DMS114 treated with DMSO at 0.1 percent for 48 hours (cell line): ENCODE measurements at regions not wholly inside any gene's neighbourhood (a gene's known extent, or its start where the extent isn't known, plus 50 kb on each side); places are given as distances from the start of the nearest gene placed in this dataset.

Experiments used
- DNase-seq: peaks from one replicate; lab custom pipeline; 2025; ENCODE audit not compliant: unreplicated experiment; lab: John Stamatoyannopoulos, UW

DNA sequence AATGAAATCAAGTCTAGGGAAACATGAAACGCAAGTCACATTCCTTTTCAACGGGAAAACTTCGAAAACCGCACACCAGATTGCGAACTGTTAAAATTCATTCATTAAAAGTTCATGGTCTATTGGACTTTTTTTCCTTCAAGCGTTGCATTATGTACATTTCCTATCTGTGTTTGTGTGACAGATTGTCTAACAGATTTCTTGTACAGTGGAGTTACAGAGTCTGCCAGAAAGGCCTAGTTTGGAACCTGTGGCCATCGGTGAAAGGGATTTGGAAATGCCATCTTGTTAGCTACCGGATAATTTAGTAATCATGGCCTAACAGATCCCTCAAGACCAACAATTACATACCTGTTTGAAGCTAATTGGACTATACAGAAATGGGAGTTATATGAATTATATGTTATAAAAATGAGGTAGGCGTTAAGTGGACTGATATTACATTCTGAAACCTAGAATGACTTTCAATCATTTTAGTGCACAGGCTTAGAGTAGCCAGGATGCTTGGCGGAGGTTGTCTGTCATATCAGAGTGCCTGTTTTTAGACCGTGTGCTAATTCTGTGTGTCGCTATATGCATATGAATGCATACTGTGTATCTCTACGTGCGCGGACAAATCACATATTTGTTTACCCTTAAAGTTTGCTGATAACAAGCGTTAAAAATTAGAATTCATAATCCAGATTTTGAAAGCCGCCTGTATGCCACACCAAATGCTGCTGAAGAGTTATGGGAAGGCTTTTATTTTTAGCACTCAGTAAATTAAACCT, 885.4 kb upstream of the RBFOX1 start:
- DNase-seq = no peak

- DNase-seq = no peak
Observed at GRCh38 chr16:6446370-6446769, 886.3 kb upstream of the RBFOX1 start.

DNA sequence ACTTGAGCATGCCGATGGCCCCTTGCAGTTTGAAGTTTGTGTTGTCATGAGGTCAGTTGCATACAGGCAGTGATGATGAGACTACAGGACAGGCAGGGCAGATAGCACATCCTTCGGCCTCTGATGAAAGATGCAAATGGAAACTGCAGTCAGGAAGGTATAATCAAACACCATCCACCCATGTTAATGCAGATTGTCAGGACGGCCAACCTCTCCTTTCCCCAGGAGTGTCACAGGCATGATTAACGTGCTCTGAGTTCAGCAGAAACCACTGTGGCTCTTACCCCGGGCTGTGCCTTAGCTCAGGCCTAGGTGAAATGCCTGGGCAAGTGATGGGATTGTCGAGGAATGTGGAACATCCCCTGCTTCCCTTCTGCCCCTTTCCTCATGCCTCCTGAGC, 893.5 kb upstream of the RBFOX1 start:
- no peak for DNase-seq

- DNase-seq = no peak
Observed at GRCh38 chr16:6428861-6429260, 903.8 kb upstream of the RBFOX1 start.

DNA sequence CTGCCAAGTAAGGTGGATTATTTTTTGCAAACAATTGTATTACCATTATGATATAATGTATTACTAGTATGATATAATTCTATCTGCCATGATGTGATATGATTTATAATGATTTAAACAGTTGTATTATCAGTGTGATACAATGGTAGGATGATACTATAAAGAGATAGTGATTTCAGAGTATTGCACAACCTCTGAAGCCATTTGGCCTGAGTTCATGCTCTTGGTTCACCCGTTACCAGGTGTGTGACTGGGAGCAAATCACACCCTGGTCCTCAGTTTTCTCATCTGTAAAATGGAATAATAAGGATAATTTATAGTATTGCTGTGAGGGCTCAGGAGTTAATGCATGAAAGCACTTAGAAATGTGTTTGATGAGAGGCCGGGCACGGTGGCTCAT, 905.0 kb upstream of the RBFOX1 start:
- DNase-seq = no peak

DNA sequence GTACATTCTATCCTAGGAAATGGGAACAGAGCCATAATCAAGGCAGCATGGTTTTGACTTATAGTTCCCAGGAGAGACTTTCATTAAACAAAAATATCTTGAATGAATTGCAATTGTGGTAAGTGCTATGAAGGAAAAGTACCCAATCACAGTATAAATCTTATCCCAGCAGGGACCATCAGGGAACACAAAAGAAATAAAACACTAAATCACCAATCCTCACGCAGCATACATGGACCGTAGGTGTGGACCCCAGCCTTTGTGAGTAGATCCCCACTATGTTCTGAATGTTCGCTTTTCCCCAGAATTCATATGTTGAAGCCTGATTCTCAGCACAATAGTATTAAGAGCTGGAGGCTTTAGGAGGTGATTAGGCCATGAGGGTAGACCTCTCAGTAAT, 925.0 kb upstream of the RBFOX1 start:
- no peak for DNase-seq

GRCh38 chr16:6406028-6406427, 926.6 kb upstream of the RBFOX1 start:
- DNase-seq = no peak

DNA sequence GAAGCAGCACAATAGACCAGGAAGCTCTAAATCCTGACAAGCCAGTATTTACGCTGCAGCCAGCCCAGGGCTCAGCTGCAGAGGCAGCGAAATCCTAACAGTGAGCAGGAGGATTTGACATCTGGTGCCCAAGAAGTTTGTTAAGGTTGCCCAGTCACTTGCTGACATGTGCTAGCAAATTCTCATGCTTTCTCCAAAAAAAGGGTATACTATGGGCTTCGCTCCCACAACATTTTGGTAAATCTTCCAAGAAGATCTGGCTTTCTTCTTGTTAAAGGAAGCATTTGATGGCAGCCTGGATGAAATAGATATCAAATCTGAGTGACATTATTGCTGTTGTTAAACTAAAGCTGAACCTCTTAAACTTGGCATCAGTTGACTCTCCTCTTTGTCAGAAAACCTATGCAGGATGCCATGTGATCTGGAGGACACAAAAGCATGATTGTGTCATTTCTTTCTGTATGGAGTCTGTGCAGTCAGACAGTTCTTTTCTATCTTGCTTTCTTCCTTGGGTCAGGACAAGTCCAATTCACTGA, 949.7 kb upstream of the RBFOX1 start:
- no peak for DNase-seq

GRCh38 chr16:6381896-6382295, 950.7 kb upstream of the RBFOX1 start:
- DNase-seq = no peak

DNA sequence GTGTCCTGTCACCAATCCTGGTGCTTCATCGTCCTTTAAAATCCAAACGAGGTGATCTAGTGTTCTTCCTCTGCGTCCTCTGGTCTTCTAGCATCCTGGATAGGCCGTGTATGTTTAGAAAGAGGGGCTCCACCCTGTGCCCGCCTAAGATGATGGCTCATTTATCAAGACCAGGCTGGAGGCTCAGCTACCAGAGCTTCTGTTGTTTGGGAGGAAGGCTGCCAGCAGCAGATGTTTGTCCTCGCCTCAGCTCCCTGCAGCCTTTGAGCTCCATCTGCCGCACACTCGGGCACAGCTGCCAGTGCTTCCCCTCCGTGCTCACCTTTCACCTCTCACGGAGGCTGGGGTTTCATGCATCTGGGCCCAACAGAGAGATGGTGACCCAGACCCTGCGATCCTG, 954.7 kb upstream of the RBFOX1 start:
- DNase-seq = no peak

GRCh38 chr16:6375465-6376075, 957.1 kb upstream of the RBFOX1 start:
- no peak for DNase-seq

DNA sequence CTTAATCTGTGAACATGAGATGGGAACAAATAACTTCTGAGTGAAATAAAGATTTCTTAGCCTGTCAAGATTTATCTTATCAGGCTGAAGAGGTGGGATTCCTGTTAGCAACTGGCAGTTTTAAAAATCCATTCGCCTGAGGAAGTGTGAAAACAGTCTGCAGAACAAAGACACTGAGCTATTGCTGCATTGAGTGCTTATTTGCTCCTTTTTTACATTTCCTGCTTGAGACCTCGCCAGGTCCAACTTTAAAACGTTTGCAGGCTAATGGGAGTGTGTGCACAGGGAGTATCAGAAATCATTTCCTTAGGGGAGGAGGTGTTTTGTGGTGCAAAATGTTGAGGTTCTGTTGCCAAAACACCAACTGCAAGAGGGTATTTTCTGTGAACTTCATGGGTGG, 957.8 kb upstream of the RBFOX1 start:
- DNase-seq = no peak

- DNase-seq = no peak
Observed at GRCh38 chr16:6364846-6365245, 967.8 kb upstream of the RBFOX1 start.

GRCh38 chr16:6363896-6364607, 968.6 kb upstream of the RBFOX1 start:
- no peak for DNase-seq

DNA sequence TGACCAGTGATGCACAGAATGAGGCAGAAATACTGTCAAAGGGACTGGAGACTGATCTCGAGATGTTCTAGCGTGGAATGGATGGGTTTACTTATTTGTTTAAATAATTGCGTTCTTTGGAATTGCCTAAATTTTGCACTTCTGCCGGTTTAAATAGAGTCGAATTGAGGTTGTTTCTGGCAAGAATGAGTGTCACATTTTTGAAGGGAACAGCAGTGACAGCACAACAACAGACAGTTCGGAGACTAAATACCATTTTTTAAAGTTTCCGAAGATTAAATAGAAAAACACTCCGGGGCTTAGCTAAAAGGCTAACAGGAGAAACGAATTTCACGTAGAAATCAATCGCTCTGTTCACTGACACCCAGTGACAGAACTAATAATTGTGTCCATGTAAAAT, 969.2 kb upstream of the RBFOX1 start:
- no peak for DNase-seq

GRCh38 chr16:6362321-6362720, 970.3 kb upstream of the RBFOX1 start:
- DNase-seq = no peak

GRCh38 chr16:6360641-6361040, 972.0 kb upstream of the RBFOX1 start:
- DNase-seq = no peak

GRCh38 chr16:6356911-6357310, 975.7 kb upstream of the RBFOX1 start:
- DNase-seq = no peak

DNA sequence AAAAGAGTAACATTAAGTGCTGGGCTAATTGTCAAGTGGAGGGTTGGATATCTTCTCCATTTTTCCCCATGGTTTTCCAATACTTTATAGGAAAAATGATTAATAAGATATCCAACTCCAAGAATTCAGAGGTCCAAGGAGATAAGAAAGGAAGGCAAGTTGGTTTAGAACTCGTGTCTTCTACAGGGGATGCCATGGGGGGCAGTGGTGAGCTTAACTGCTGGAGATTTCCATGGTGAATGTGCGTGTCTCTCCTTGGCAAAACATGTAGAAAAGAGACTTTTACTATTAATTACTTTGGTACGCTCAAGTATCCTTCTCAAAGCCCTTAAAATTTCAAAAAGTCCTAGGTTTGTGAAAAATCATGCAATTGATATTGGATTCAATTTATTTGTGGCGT, 982.9 kb upstream of the RBFOX1 start:
- no peak for DNase-seq

GRCh38 chr16:6345090-6345489, 987.6 kb upstream of the RBFOX1 start:
- DNase-seq = no peak

GRCh38 chr16:6343157-6343556, 989.5 kb upstream of the RBFOX1 start:
- DNase-seq = no peak

GRCh38 chr16:6341981-6342380, 990.7 kb upstream of the RBFOX1 start:
- no peak for DNase-seq
